ENCODE measurements at regions not wholly inside any gene's neighbourhood (a gene's known extent, or its start where the extent isn't known, plus 50 kb on each side); places are given as distances from the start of the nearest gene placed in this dataset.

GRCh38 chr2:236691799-236692167 is 122.2 kb downstream of the ACKR3 start:
- Histone ChIP-seq H3K27me3 (ENCODE audit: control insufficient read depth in 1 of 2, insufficient read depth in 2 of 2, low read length in 2 of 2) (peaks cover 3 to 4% of the 10 kb centered on the region in 2 donors), H3K27ac (ENCODE audit: low read length) (no peak overlapping the region), H3K4me3 (ENCODE audit: low read length in 2 of 2) (no peak overlapping the region), H3K36me3 (ENCODE audit: control insufficient read depth in 2 of 2, insufficient read depth in 2 of 2, low read length in 2 of 2) (no peaks in the 10 kb centered on the region), H3K9me3 (ENCODE audit: control insufficient read depth in 2 of 2, low read length in 2 of 2) (no peaks in the 10 kb centered on the region), H3K9ac (ENCODE audit: low read length in 2 of 2) (no peak overlapping the region), H3K4me1 (ENCODE audit: control insufficient read depth, insufficient read depth, low read length) (no peaks in the 10 kb centered on the region)

GRCh38 chr2:236692937-236693336 is 123.3 kb downstream of the ACKR3 start:
- Histone ChIP-seq H3K27ac (ENCODE audit: low read length) (no peak overlapping the region), H3K27me3 (ENCODE audit: control insufficient read depth in 1 of 2, insufficient read depth in 2 of 2, low read length in 2 of 2) (peaks cover 3 to 4% of the 10 kb centered on the region in 2 donors), H3K36me3 (ENCODE audit: control insufficient read depth in 2 of 2, insufficient read depth in 2 of 2, low read length in 2 of 2) (no peaks in the 10 kb centered on the region), H3K4me1 (ENCODE audit: control insufficient read depth, insufficient read depth, low read length) (no peaks in the 10 kb centered on the region), H3K9me3 (ENCODE audit: control insufficient read depth in 2 of 2, low read length in 2 of 2) (no peaks in the 10 kb centered on the region), H3K4me3 (ENCODE audit: low read length in 2 of 2) (no peak overlapping the region), H3K9ac (ENCODE audit: low read length in 2 of 2) (no peak overlapping the region)

GRCh38 chr2:236693531-236693930 is 123.9 kb downstream of the ACKR3 start:
- Histone ChIP-seq H3K27me3 (ENCODE audit: control insufficient read depth in 1 of 2, insufficient read depth in 2 of 2, low read length in 2 of 2) (peaks cover 3 to 4% of the 10 kb centered on the region in 2 donors), H3K27ac (ENCODE audit: low read length) (no peak overlapping the region), H3K4me3 (ENCODE audit: low read length in 2 of 2) (no peak overlapping the region), H3K4me1 (ENCODE audit: control insufficient read depth, insufficient read depth, low read length) (no peaks in the 10 kb centered on the region), H3K36me3 (ENCODE audit: control insufficient read depth in 2 of 2, insufficient read depth in 2 of 2, low read length in 2 of 2) (no peaks in the 10 kb centered on the region), H3K9ac (ENCODE audit: low read length in 2 of 2) (no peak overlapping the region), H3K9me3 (ENCODE audit: control insufficient read depth in 2 of 2, low read length in 2 of 2) (no peaks in the 10 kb centered on the region)

GRCh38 chr2:236694146-236694888 is 124.7 kb downstream of the ACKR3 start:
- Histone ChIP-seq H3K9me3 (ENCODE audit: control insufficient read depth in 2 of 2, low read length in 2 of 2) (no peaks in the 10 kb centered on the region), H3K27me3 (ENCODE audit: control insufficient read depth in 1 of 2, insufficient read depth in 2 of 2, low read length in 2 of 2) (peaks cover 3 to 4% of the 10 kb centered on the region in 2 donors), H3K4me3 (ENCODE audit: low read length in 2 of 2) (no peak overlapping the region), H3K4me1 (ENCODE audit: control insufficient read depth, insufficient read depth, low read length) (no peaks in the 10 kb centered on the region), H3K27ac (ENCODE audit: low read length) (no peak overlapping the region), H3K9ac (ENCODE audit: low read length in 2 of 2) (no peak overlapping the region), H3K36me3 (ENCODE audit: control insufficient read depth in 2 of 2, insufficient read depth in 2 of 2, low read length in 2 of 2) (no peaks in the 10 kb centered on the region)

GRCh38 chr2:236696834-236697233 is 127.2 kb downstream of the ACKR3 start:
- Histone ChIP-seq H3K4me3 (ENCODE audit: low read length in 2 of 2) (no peak overlapping the region), H3K36me3 (ENCODE audit: control insufficient read depth in 2 of 2, insufficient read depth in 2 of 2, low read length in 2 of 2) (no peaks in the 10 kb centered on the region), H3K9me3 (ENCODE audit: control insufficient read depth in 2 of 2, low read length in 2 of 2) (no peaks in the 10 kb centered on the region), H3K27ac (ENCODE audit: low read length) (no peak overlapping the region), H3K4me1 (ENCODE audit: control insufficient read depth, insufficient read depth, low read length) (no peaks in the 10 kb centered on the region), H3K9ac (ENCODE audit: low read length in 2 of 2) (no peak overlapping the region), H3K27me3 (ENCODE audit: control insufficient read depth in 1 of 2, insufficient read depth in 2 of 2, low read length in 2 of 2) (peaks cover 0 to 9% of the 10 kb centered on the region in 2 donors)

GRCh38 chr2:236698016-236698627 is 128.5 kb downstream of the ACKR3 start:
- H3K27ac ChIP-seq (ENCODE audit: low read length) = no peak overlapping the region
- peaks cover 0 to 7% of the 10 kb centered on the region in 2 donors for H3K27me3 ChIP-seq (ENCODE audit: control insufficient read depth in 1 of 2, insufficient read depth in 2 of 2, low read length in 2 of 2)
- no peaks in the 10 kb centered on the region for H3K4me1 ChIP-seq (ENCODE audit: control insufficient read depth, insufficient read depth, low read length)
- no peaks in the 10 kb centered on the region for H3K36me3 ChIP-seq (ENCODE audit: control insufficient read depth in 2 of 2, insufficient read depth in 2 of 2, low read length in 2 of 2)
- no peak overlapping the region for H3K9ac ChIP-seq (ENCODE audit: low read length in 2 of 2)
- H3K4me3 ChIP-seq (ENCODE audit: low read length in 2 of 2) = no peak overlapping the region
- no peaks in the 10 kb centered on the region for H3K9me3 ChIP-seq (ENCODE audit: control insufficient read depth in 2 of 2, low read length in 2 of 2)

- Histone ChIP-seq H3K36me3 (ENCODE audit: control insufficient read depth in 2 of 2, insufficient read depth in 2 of 2, low read length in 2 of 2) (no peaks in the 10 kb centered on the region), H3K9me3 (ENCODE audit: control insufficient read depth in 2 of 2, low read length in 2 of 2) (no peaks in the 10 kb centered on the region), H3K9ac (ENCODE audit: low read length in 2 of 2) (no peak overlapping the region), H3K27ac (ENCODE audit: low read length) (no peak overlapping the region), H3K4me1 (ENCODE audit: control insufficient read depth, insufficient read depth, low read length) (peaks cover 2% of the 10 kb centered on the region), H3K27me3 (ENCODE audit: control insufficient read depth in 1 of 2, insufficient read depth in 2 of 2, low read length in 2 of 2) (peaks cover 0 to 5% of the 10 kb centered on the region in 2 donors), H3K4me3 (ENCODE audit: low read length in 2 of 2) (no peak overlapping the region)
Measured at GRCh38 chr2:236700703-236701102, 131.1 kb downstream of the ACKR3 start.

- Histone ChIP-seq H3K4me1 (ENCODE audit: control insufficient read depth, insufficient read depth, low read length) (peaks cover 2% of the 10 kb centered on the region), H3K27me3 (ENCODE audit: control insufficient read depth in 1 of 2, insufficient read depth in 2 of 2, low read length in 2 of 2) (peaks cover 0 to 4% of the 10 kb centered on the region in 2 donors), H3K9ac (ENCODE audit: low read length in 2 of 2) (no peak overlapping the region), H3K36me3 (ENCODE audit: control insufficient read depth in 2 of 2, insufficient read depth in 2 of 2, low read length in 2 of 2) (no peaks in the 10 kb centered on the region), H3K9me3 (ENCODE audit: control insufficient read depth in 2 of 2, low read length in 2 of 2) (no peaks in the 10 kb centered on the region), H3K27ac (ENCODE audit: low read length) (no peak overlapping the region), H3K4me3 (ENCODE audit: low read length in 2 of 2) (no peak overlapping the region)
Measured at GRCh38 chr2:236702657-236703372, 133.2 kb downstream of the ACKR3 start.

GRCh38 chr2:236703373-236703709 is 133.7 kb downstream of the ACKR3 start:
- Histone ChIP-seq H3K9me3 (ENCODE audit: control insufficient read depth in 2 of 2, low read length in 2 of 2) (no peaks in the 10 kb centered on the region), H3K27ac (ENCODE audit: low read length) (no peak overlapping the region), H3K4me1 (ENCODE audit: control insufficient read depth, insufficient read depth, low read length) (peaks cover 2% of the 10 kb centered on the region), H3K36me3 (ENCODE audit: control insufficient read depth in 2 of 2, insufficient read depth in 2 of 2, low read length in 2 of 2) (no peaks in the 10 kb centered on the region), H3K4me3 (ENCODE audit: low read length in 2 of 2) (no peak overlapping the region), H3K9ac (ENCODE audit: low read length in 2 of 2) (no peak overlapping the region), H3K27me3 (ENCODE audit: control insufficient read depth in 1 of 2, insufficient read depth in 2 of 2, low read length in 2 of 2) (peaks cover 0 to 4% of the 10 kb centered on the region in 2 donors)

- Histone ChIP-seq H3K27me3 (ENCODE audit: control insufficient read depth in 1 of 2, insufficient read depth in 2 of 2, low read length in 2 of 2) (peaks cover 0 to 4% of the 10 kb centered on the region in 2 donors), H3K4me3 (ENCODE audit: low read length in 2 of 2) (no peak overlapping the region), H3K36me3 (ENCODE audit: control insufficient read depth in 2 of 2, insufficient read depth in 2 of 2, low read length in 2 of 2) (no peaks in the 10 kb centered on the region), H3K9me3 (ENCODE audit: control insufficient read depth in 2 of 2, low read length in 2 of 2) (no peaks in the 10 kb centered on the region), H3K4me1 (ENCODE audit: control insufficient read depth, insufficient read depth, low read length) (peaks cover 2% of the 10 kb centered on the region), H3K9ac (ENCODE audit: low read length in 2 of 2) (no peak overlapping the region), H3K27ac (ENCODE audit: low read length) (no peak overlapping the region)
Measured at GRCh38 chr2:236703906-236704305, 134.3 kb downstream of the ACKR3 start.

- Histone ChIP-seq H3K9me3 (ENCODE audit: control insufficient read depth in 2 of 2, low read length in 2 of 2) (no peaks in the 10 kb centered on the region), H3K4me1 (ENCODE audit: control insufficient read depth, insufficient read depth, low read length) (peaks cover 2% of the 10 kb centered on the region), H3K36me3 (ENCODE audit: control insufficient read depth in 2 of 2, insufficient read depth in 2 of 2, low read length in 2 of 2) (no peaks in the 10 kb centered on the region), H3K27me3 (ENCODE audit: control insufficient read depth in 1 of 2, insufficient read depth in 2 of 2, low read length in 2 of 2) (peaks cover 0 to 4% of the 10 kb centered on the region in 2 donors), H3K4me3 (ENCODE audit: low read length in 2 of 2) (no peak overlapping the region), H3K27ac (ENCODE audit: low read length) (no peak overlapping the region), H3K9ac (ENCODE audit: low read length in 2 of 2) (no peak overlapping the region)
Measured at GRCh38 chr2:236704887-236705286, 135.3 kb downstream of the ACKR3 start.

Measured in stomach smooth muscle (tissue), 2 donors.